ENCODE measurements at regions not wholly inside any gene's neighbourhood (a gene's known extent, or its start where the extent isn't known, plus 50 kb on each side); places are given as distances from the start of the nearest gene placed in this dataset.

GRCh38 chr3:176776622-176777175 lies 420.6 kb downstream of the TBL1XR1 start:
- Histone ChIP-seq H3K27me3 (no peaks in the 10 kb centered on the region), H3K4me3 (replicated peaks in 1 of 3) (no peak overlapping the region), H3K9me3 (no peaks in the 10 kb centered on the region), H3K36me3 (no peaks in the 10 kb centered on the region), H3K4me1 (no peaks in the 10 kb centered on the region), H3K27ac (no peak overlapping the region)
- DNase-seq = no peak
- TF ChIP-seq CTCF (IDR thresholded peaks at IDR 0.05) = no peak
- TF ChIP-seq POLR2A (IDR thresholded peaks at IDR 0.05) = no peak
- intact Hi-C loops (cut with DNase I) = no loop called here
- 87 to 88% methylated on average over 7 of the region's 7 CpGs for WGBS, 2 donors

- no peak for DNase-seq
- TF ChIP-seq POLR2A (IDR thresholded peaks at IDR 0.05) = no peak
- TF ChIP-seq CTCF (IDR thresholded peaks at IDR 0.05) = no peak
- Histone ChIP-seq H3K9me3 (no peaks in the 10 kb centered on the region), H3K36me3 (no peaks in the 10 kb centered on the region), H3K4me3 (replicated peaks in 1 of 3) (no peak overlapping the region), H3K4me1 (no peaks in the 10 kb centered on the region), H3K27ac (no peak overlapping the region), H3K27me3 (no peaks in the 10 kb centered on the region)
- intact Hi-C loops (cut with DNase I) = no loop called here
- WGBS, 2 donors = 72 to 86% methylated on average over 1 of the region's 1 CpG
Observed at GRCh38 chr3:176769547-176770190, 427.6 kb downstream of the TBL1XR1 start.

DNA sequence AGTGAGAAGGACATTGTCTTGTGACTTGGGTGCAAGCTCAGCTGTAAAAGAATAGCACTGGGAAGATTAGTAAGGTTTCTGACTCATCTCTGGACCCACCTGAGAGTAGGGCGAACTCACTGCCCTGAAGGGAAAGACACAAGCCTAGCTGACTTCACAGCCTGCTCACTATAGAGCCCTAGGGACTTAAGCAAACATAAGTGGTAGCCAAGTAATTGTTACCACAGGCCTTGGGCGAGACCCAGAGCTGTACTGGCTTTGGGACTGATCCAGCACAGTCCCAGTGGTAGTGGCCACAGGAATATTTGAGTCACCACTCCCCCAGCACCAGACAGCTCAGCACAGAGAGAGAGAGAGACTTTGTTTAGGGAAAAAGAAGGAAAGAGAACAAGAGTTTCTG lies 429.9 kb downstream of the TBL1XR1 start:
- no peaks in the 10 kb centered on the region for H3K36me3 ChIP-seq
- intact Hi-C loops (cut with DNase I) = no loop called here
- no peaks in the 10 kb centered on the region for H3K9me3 ChIP-seq
- no peak overlapping the region for H3K27ac ChIP-seq
- peak; percentile 4 to 14 for DNase-seq
- WGBS, 2 donors = 44 to 72% methylated on average over 2 of the region's 2 CpGs
- no peaks in the 10 kb centered on the region for H3K4me1 ChIP-seq
- TF ChIP-seq CTCF (IDR thresholded peaks at IDR 0.05) = no peak
- no peak for TF ChIP-seq POLR2A (IDR thresholded peaks at IDR 0.05)
- H3K27me3 ChIP-seq = no peaks in the 10 kb centered on the region
- H3K4me3 ChIP-seq (replicated peaks in 1 of 3) = no peak overlapping the region

DNA sequence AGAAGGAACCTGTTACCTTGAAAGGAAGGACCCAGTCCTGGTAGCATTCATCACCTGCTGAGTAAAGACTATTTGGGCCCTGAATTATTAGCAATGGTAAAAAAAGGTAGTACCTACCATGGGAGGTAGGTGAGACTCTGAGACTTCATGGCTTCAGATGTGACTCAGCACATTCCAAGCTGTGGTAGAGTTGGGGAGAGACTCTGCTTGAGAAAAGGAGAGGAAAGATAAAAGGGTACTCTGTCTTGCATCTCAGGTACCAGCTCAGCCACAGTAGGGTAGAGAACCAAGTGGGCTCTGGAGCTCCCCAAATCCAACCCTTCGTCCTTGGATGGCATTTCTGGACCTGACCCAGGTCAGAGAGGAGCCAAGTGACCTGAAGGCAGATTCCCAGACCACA lies 430.4 kb downstream of the TBL1XR1 start:
- Histone ChIP-seq H3K4me1 (no peaks in the 10 kb centered on the region), H3K36me3 (no peaks in the 10 kb centered on the region), H3K9me3 (no peaks in the 10 kb centered on the region), H3K27me3 (no peaks in the 10 kb centered on the region), H3K27ac (no peak overlapping the region), H3K4me3 (replicated peaks in 1 of 3) (no peak overlapping the region)
- intact Hi-C loops (cut with DNase I) = no loop called here
- no peak for DNase-seq
- TF ChIP-seq CTCF (IDR thresholded peaks at IDR 0.05) (no peak), POLR2A (IDR thresholded peaks at IDR 0.05) (no peak)
- 74 to 82% methylated on average over 1 of the region's 1 CpG for WGBS, 2 donors

GRCh38 chr3:176765382-176765900 lies 431.8 kb downstream of the TBL1XR1 start:
- 92 to 94% methylated on average over 3 of the region's 3 CpGs for WGBS, 2 donors
- no peaks in the 10 kb centered on the region for H3K4me1 ChIP-seq
- intact Hi-C loops (cut with DNase I) = no loop called here
- H3K27ac ChIP-seq = no peak overlapping the region
- TF ChIP-seq POLR2A (IDR thresholded peaks at IDR 0.05) (no peak), CTCF (IDR thresholded peaks at IDR 0.05) (no peak)
- DNase-seq = no peak
- no peaks in the 10 kb centered on the region for H3K27me3 ChIP-seq
- no peaks in the 10 kb centered on the region for H3K9me3 ChIP-seq
- H3K36me3 ChIP-seq = no peaks in the 10 kb centered on the region
- H3K4me3 ChIP-seq (replicated peaks in 1 of 3) = no peak overlapping the region

Data from thyroid gland (tissue), 4 donors.